GM23338 (cell line): ENCODE measurements at regions not wholly inside any gene's neighbourhood (a gene's known extent, or its start where the extent isn't known, plus 50 kb on each side); places are given as distances from the start of the nearest gene placed in this dataset.

Source experiments
- ATAC-seq: fragments of 200-7000 bp; cut with Tn5 transposase; 3 replicates; pipeline ENCODE4 v1.9.1; 2020
- DNase-seq: peaks from one replicate; pipeline ENCODE4 v3.0.0-alpha.2; 2015; ENCODE audit warnings: low spot score
- H2AFZ ChIP-seq: fragments of 200-600 bp; sonication (generic); 2 replicates; pipeline ENCODE4 v1.8.0; 2016; ENCODE audit warnings: antibody characterized with exemption, mild to moderate bottlenecking, moderate library complexity
- H3F3A ChIP-seq: fragments of 200-600 bp; sonication (generic); replicated peaks from 2 replicates; pipeline ENCODE4 v1.8.0; 2017; ENCODE audit warnings: antibody characterized with exemption, mixed run types, low read depth
- H3K27ac ChIP-seq: fragments of 200-600 bp; sonication (generic); 2 replicates; pipeline ENCODE4 v1.6.1; 2016; ENCODE audit warnings: low read depth
- H3K27me3 ChIP-seq: fragments of 200-600 bp; sonication (generic); 2 replicates; pipeline ENCODE4 v1.8.0; 2016; ENCODE audit warnings: mild to moderate bottlenecking, mixed run types, moderate library complexity; ENCODE audit not compliant: insufficient read depth
- H3K36me3 ChIP-seq: fragments of 200-600 bp; sonication (generic); 2 replicates; pipeline ENCODE4 v1.8.0; 2016; ENCODE audit warnings: mild to moderate bottlenecking; ENCODE audit not compliant: insufficient read depth
- H3K4me1 ChIP-seq: fragments of 200-600 bp; sonication (generic); 2 replicates; pipeline ENCODE4 v1.8.0; 2016; ENCODE audit warnings: mild to moderate bottlenecking, moderate library complexity; ENCODE audit not compliant: insufficient read depth
- H3K4me2 ChIP-seq: fragments of 200-600 bp; sonication (generic); 2 replicates; pipeline ENCODE4 v1.7.1; 2017; ENCODE audit warnings: mixed run types
- H3K4me3 ChIP-seq: fragments of 200-600 bp; sonication (generic); 2 replicates; pipeline ENCODE4 v1.6.1; 2016; ENCODE audit warnings: mixed run types
- H3K79me2 ChIP-seq: fragments of 200-600 bp; sonication (generic); replicated peaks from 2 replicates; pipeline ENCODE4 v1.8.0; 2017; ENCODE audit warnings: mild to moderate bottlenecking; ENCODE audit not compliant: insufficient read depth
- H3K9me2 ChIP-seq: fragments of 200-600 bp; sonication (generic); 2 replicates; pipeline ENCODE4 v1.8.0; 2017; ENCODE audit not compliant: insufficient read depth
- H4K20me1 ChIP-seq: fragments of 200-600 bp; sonication (generic); replicated peaks from 2 replicates; pipeline ENCODE4 v1.8.0; 2017; ENCODE audit warnings: mild to moderate bottlenecking; ENCODE audit not compliant: insufficient read depth
- H3K27ac Mint-ChIP-seq: 2 replicates; pipeline ENCODE4 v1.8.0; 2020; ENCODE audit warnings: inconsistent platforms, mild to moderate bottlenecking, moderate library complexity, mixed read lengths
- H3K27me3 Mint-ChIP-seq: 3 replicates; pipeline ENCODE4 v1.8.0; 2022; ENCODE audit warnings: low read depth, mild to moderate bottlenecking, moderate library complexity, mixed read lengths, inconsistent platforms; ENCODE audit not compliant: insufficient read depth, poor library complexity
- H3K36me3 Mint-ChIP-seq: 3 replicates; pipeline ENCODE4 v1.8.0; 2021; ENCODE audit warnings: low read depth, mild to moderate bottlenecking, inconsistent platforms, moderate library complexity, mixed read lengths
- H3K4me1 Mint-ChIP-seq: 3 replicates; pipeline ENCODE4 v1.8.0; 2020; ENCODE audit warnings: mild to moderate bottlenecking, inconsistent platforms, mixed read lengths
- H3K4me3 Mint-ChIP-seq: 3 replicates; pipeline ENCODE4 v1.8.0; 2021; ENCODE audit warnings: moderate library complexity, mild to moderate bottlenecking, inconsistent platforms, mixed read lengths
- H3K9me3 Mint-ChIP-seq: 3 replicates; pipeline ENCODE4 v1.8.0; 2020; ENCODE audit warnings: moderate library complexity, mild to moderate bottlenecking, inconsistent platforms, mixed read lengths
- EZH2 ChIP-seq: fragments of 200-600 bp; sonication (generic); IDR thresholded peaks from one replicate; pipeline ENCODE4 v1.8.0; 2017; ENCODE audit warnings: antibody characterized with exemption, mild to moderate bottlenecking, low read depth; ENCODE audit not compliant: unreplicated experiment
- POLR2AphosphoS5 ChIP-seq: IDR thresholded peaks from 2 replicates; pipeline ENCODE4 v1.6.1; 2016; ENCODE audit warnings: antibody characterized with exemption, low read depth
- TF ChIP-seq, protein P1 (sequence below): fragments of 250-450 bp; sonication (Bioruptor Pico); IDR thresholded peaks from 2 replicates; pipeline ENCODE4 v1.5.0; 2020; ENCODE audit warnings: mild to moderate bottlenecking, moderate library complexity
- TF ChIP-seq, protein P2 (sequence below): IDR thresholded peaks from 2 replicates; pipeline ENCODE4 v1.6.1; 2016; ENCODE audit warnings: antibody characterized with exemption
- TF ChIP-seq, protein P3 (sequence below), 2 experiments: fragments of 200-600 bp in 1 of 2; sonication (generic) in 1 of 2; conservative IDR thresholded peaks; 2 replicates each; pipeline versions ENCODE4 v1.5.1 to v1.6.1; 2016 to 2017; ENCODE audit warnings: antibody characterized with exemption in 2 of 2, low read depth in 2 of 2, mild to moderate bottlenecking in 2 of 2, moderate library complexity in 1 of 2

DNA sequence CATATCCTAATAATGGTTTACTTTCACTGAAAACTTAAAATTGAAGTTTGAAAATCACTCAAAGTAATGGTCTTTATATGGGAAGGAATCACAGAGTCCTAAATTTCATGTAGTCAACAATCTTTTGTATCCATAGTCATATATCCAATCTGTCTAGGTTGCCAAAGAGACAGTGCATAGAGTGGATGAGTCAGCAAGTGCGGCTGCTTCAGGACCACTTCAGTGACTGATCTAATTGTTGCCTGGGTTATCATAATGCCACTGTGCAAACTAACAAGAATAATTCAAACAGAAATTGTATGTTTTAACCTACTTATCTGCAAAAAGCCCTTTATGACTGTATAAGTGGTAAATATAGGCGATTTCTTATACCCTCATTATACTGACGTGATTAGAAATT, 211.3 kb upstream of the PRR16 start:
- Histone ChIP-seq H3K4me1 (peaks cover 24% of the 10 kb centered on the region), H3K4me3 (no peak overlapping the region), H3K27me3 (no peaks in the 10 kb centered on the region), H3F3A (no peaks in the 10 kb centered on the region), H3K27ac (no peak overlapping the region), H3K9me2 (no peaks in the 10 kb centered on the region), H3K79me2 (no peaks in the 10 kb centered on the region), H3K4me2 (no peak overlapping the region), H4K20me1 (no peaks in the 10 kb centered on the region), H3K36me3 (no peaks in the 10 kb centered on the region), H2AFZ (no peak overlapping the region)
- Mint-ChIP-seq H3K27me3 (no peaks in the 10 kb centered on the region), H3K36me3 (no peaks in the 10 kb centered on the region), H3K9me3 (no peaks in the 10 kb centered on the region), H3K4me1 (peaks cover 11% of the 10 kb centered on the region), H3K4me3 (no peak overlapping the region), H3K27ac (no peak overlapping the region)
- no peak for DNase-seq
- ATAC-seq: no peak
- TF ChIP-seq, protein P1, sequence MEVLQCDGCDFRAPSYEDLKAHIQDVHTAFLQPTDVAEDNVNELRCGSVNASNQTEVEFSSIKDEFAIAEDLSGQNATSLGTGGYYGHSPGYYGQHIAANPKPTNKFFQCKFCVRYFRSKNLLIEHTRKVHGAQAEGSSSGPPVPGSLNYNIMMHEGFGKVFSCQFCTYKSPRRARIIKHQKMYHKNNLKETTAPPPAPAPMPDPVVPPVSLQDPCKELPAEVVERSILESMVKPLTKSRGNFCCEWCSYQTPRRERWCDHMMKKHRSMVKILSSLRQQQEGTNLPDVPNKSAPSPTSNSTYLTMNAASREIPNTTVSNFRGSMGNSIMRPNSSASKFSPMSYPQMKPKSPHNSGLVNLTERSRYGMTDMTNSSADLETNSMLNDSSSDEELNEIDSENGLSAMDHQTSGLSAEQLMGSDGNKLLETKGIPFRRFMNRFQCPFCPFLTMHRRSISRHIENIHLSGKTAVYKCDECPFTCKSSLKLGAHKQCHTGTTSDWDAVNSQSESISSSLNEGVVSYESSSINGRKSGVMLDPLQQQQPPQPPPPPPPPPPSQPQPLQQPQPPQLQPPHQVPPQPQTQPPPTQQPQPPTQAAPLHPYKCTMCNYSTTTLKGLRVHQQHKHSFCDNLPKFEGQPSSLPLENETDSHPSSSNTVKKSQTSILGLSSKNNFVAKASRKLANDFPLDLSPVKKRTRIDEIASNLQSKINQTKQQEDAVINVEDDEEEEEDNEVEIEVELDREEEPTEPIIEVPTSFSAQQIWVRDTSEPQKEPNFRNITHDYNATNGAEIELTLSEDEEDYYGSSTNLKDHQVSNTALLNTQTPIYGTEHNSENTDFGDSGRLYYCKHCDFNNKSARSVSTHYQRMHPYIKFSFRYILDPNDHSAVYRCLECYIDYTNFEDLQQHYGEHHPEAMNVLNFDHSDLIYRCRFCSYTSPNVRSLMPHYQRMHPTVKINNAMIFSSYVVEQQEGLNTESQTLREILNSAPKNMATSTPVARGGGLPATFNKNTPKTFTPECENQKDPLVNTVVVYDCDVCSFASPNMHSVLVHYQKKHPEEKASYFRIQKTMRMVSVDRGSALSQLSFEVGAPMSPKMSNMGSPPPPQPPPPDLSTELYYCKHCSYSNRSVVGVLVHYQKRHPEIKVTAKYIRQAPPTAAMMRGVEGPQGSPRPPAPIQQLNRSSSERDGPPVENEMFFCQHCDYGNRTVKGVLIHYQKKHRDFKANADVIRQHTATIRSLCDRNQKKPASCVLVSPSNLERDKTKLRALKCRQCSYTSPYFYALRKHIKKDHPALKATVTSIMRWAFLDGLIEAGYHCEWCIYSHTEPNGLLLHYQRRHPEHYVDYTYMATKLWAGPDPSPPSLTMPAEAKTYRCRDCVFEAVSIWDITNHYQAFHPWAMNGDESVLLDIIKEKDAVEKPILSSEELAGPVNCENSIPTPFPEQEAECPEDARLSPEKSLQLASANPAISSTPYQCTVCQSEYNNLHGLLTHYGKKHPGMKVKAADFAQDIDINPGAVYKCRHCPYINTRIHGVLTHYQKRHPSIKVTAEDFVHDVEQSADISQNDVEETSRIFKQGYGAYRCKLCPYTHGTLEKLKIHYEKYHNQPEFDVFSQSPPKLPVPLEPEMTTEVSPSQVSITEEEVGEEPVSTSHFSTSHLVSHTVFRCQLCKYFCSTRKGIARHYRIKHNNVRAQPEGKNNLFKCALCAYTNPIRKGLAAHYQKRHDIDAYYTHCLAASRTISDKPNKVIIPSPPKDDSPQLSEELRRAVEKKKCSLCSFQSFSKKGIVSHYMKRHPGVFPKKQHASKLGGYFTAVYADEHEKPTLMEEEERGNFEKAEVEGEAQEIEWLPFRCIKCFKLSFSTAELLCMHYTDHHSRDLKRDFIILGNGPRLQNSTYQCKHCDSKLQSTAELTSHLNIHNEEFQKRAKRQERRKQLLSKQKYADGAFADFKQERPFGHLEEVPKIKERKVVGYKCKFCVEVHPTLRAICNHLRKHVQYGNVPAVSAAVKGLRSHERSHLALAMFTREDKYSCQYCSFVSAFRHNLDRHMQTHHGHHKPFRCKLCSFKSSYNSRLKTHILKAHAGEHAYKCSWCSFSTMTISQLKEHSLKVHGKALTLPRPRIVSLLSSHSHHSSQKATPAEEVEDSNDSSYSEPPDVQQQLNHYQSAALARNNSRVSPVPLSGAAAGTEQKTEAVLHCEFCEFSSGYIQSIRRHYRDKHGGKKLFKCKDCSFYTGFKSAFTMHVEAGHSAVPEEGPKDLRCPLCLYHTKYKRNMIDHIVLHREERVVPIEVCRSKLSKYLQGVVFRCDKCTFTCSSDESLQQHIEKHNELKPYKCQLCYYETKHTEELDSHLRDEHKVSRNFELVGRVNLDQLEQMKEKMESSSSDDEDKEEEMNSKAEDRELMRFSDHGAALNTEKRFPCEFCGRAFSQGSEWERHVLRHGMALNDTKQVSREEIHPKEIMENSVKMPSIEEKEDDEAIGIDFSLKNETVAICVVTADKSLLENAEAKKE (CRISPR knock-in tag): no peak
- TF ChIP-seq EZH2 (no peak), POLR2AphosphoS5 (no peak)
- TF ChIP-seq, protein P2, sequence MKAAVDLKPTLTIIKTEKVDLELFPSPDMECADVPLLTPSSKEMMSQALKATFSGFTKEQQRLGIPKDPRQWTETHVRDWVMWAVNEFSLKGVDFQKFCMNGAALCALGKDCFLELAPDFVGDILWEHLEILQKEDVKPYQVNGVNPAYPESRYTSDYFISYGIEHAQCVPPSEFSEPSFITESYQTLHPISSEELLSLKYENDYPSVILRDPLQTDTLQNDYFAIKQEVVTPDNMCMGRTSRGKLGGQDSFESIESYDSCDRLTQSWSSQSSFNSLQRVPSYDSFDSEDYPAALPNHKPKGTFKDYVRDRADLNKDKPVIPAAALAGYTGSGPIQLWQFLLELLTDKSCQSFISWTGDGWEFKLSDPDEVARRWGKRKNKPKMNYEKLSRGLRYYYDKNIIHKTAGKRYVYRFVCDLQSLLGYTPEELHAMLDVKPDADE: no peak
- TF ChIP-seq, protein P3, sequence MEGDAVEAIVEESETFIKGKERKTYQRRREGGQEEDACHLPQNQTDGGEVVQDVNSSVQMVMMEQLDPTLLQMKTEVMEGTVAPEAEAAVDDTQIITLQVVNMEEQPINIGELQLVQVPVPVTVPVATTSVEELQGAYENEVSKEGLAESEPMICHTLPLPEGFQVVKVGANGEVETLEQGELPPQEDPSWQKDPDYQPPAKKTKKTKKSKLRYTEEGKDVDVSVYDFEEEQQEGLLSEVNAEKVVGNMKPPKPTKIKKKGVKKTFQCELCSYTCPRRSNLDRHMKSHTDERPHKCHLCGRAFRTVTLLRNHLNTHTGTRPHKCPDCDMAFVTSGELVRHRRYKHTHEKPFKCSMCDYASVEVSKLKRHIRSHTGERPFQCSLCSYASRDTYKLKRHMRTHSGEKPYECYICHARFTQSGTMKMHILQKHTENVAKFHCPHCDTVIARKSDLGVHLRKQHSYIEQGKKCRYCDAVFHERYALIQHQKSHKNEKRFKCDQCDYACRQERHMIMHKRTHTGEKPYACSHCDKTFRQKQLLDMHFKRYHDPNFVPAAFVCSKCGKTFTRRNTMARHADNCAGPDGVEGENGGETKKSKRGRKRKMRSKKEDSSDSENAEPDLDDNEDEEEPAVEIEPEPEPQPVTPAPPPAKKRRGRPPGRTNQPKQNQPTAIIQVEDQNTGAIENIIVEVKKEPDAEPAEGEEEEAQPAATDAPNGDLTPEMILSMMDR (conservative IDR thresholded peaks at IDR 0.05; ENCODE audit: low read depth in 2 of 2): no peak
